ENCODE measurements at regions not wholly inside any gene's neighbourhood (a gene's known extent, or its start where the extent isn't known, plus 50 kb on each side); places are given as distances from the start of the nearest gene placed in this dataset.

GRCh38 chr2:173580956-173581355, 226.3 kb downstream of the CDCA7 start:
- H3K27ac ChIP-seq (ENCODE audit: low read length) = no peak overlapping the region

GRCh38 chr2:173583196-173583595, 228.5 kb downstream of the CDCA7 start:
- Histone ChIP-seq H3K36me3 (replicated peaks; ENCODE audit: insufficient read depth, low read length) (no peaks in the 10 kb centered on the region), H3K9me2 (replicated peaks; ENCODE audit: insufficient read depth, low read length) (no peaks in the 10 kb centered on the region), H3K9me3 (replicated peaks; ENCODE audit: insufficient read depth, low read length) (no peaks in the 10 kb centered on the region), H3K4me1 (ENCODE audit: low read length) (no peaks in the 10 kb centered on the region), H3K27ac (ENCODE audit: low read length) (no peak overlapping the region), H3K9ac (ENCODE audit: low read length) (no peak overlapping the region), H4K20me1 (ENCODE audit: insufficient read depth, low read length) (no peaks in the 10 kb centered on the region), H3K27me3 (replicated peaks; ENCODE audit: insufficient read depth, low read length) (no peaks in the 10 kb centered on the region), H3K4me3 (ENCODE audit: low read length) (no peak overlapping the region), H2AFZ (ENCODE audit: low read length) (no peak overlapping the region), H3K4me2 (ENCODE audit: low read depth, low read length) (no peak overlapping the region), H3F3A (ENCODE audit: insufficient read depth, low read length) (no peaks in the 10 kb centered on the region), H3K79me2 (ENCODE audit: low read length) (no peaks in the 10 kb centered on the region)
- DNase-seq = no peak
- TF ChIP-seq CTCF (IDR thresholded peaks at IDR 0.05; ENCODE audit: low read length) = no peak
- no peak for TF ChIP-seq EZH2phosphoT487 (IDR thresholded peaks at IDR 0.05; ENCODE audit: low read length)
- no peak for TF ChIP-seq EZH2 (optimal IDR thresholded peaks at IDR 0.05; ENCODE audit: low read depth, low read length)

More at GRCh38 chr2:173580956-173581355, 226.3 kb downstream of the CDCA7 start:
- no peaks in the 10 kb centered on the region for H3K9me3 ChIP-seq (replicated peaks; ENCODE audit: insufficient read depth, low read length)
- no peaks in the 10 kb centered on the region for H3K9me2 ChIP-seq (replicated peaks; ENCODE audit: insufficient read depth, low read length)
- no peak overlapping the region for H3K4me3 ChIP-seq (ENCODE audit: low read length)
- no peak overlapping the region for H2AFZ ChIP-seq (ENCODE audit: low read length)
- no peaks in the 10 kb centered on the region for H3K79me2 ChIP-seq (ENCODE audit: low read length)
- no peaks in the 10 kb centered on the region for H3K27me3 ChIP-seq (replicated peaks; ENCODE audit: insufficient read depth, low read length)
- DNase-seq = no peak
- H4K20me1 ChIP-seq (ENCODE audit: insufficient read depth, low read length) = no peaks in the 10 kb centered on the region
- H3F3A ChIP-seq (ENCODE audit: insufficient read depth, low read length) = no peaks in the 10 kb centered on the region
- H3K9ac ChIP-seq (ENCODE audit: low read length) = no peak overlapping the region
- TF ChIP-seq CTCF (IDR thresholded peaks at IDR 0.05; ENCODE audit: low read length) (no peak), EZH2phosphoT487 (IDR thresholded peaks at IDR 0.05; ENCODE audit: low read length) (no peak), EZH2 (optimal IDR thresholded peaks at IDR 0.05; ENCODE audit: low read depth, low read length) (no peak)
- no peaks in the 10 kb centered on the region for H3K4me1 ChIP-seq (ENCODE audit: low read length)
- H3K36me3 ChIP-seq (replicated peaks; ENCODE audit: insufficient read depth, low read length) = no peaks in the 10 kb centered on the region
- H3K4me2 ChIP-seq (ENCODE audit: low read depth, low read length) = no peak overlapping the region

- Histone ChIP-seq H4K20me1 (ENCODE audit: insufficient read depth, low read length) (no peaks in the 10 kb centered on the region), H3K27ac (ENCODE audit: low read length) (no peak overlapping the region), H3K4me2 (ENCODE audit: low read depth, low read length) (no peak overlapping the region), H3K36me3 (replicated peaks; ENCODE audit: insufficient read depth, low read length) (no peaks in the 10 kb centered on the region), H3K4me1 (ENCODE audit: low read length) (no peaks in the 10 kb centered on the region), H3K79me2 (ENCODE audit: low read length) (no peaks in the 10 kb centered on the region), H3K4me3 (ENCODE audit: low read length) (no peak overlapping the region), H3F3A (ENCODE audit: insufficient read depth, low read length) (no peaks in the 10 kb centered on the region), H3K9ac (ENCODE audit: low read length) (no peak overlapping the region), H3K9me3 (replicated peaks; ENCODE audit: insufficient read depth, low read length) (no peaks in the 10 kb centered on the region), H2AFZ (ENCODE audit: low read length) (no peak overlapping the region), H3K9me2 (replicated peaks; ENCODE audit: insufficient read depth, low read length) (no peaks in the 10 kb centered on the region), H3K27me3 (replicated peaks; ENCODE audit: insufficient read depth, low read length) (no peaks in the 10 kb centered on the region)
- no peak for TF ChIP-seq EZH2phosphoT487 (IDR thresholded peaks at IDR 0.05; ENCODE audit: low read length)
- no peak for TF ChIP-seq CTCF (IDR thresholded peaks at IDR 0.05; ENCODE audit: low read length)
- no peak for TF ChIP-seq EZH2 (optimal IDR thresholded peaks at IDR 0.05; ENCODE audit: low read depth, low read length)
- DNase-seq = no peak
Measured at GRCh38 chr2:173584000-173584399, 229.3 kb downstream of the CDCA7 start.
